IMR-90 (cell line): ENCODE measurements at regions not wholly inside any gene's neighbourhood (a gene's known extent, or its start where the extent isn't known, plus 50 kb on each side); places are given as distances from the start of the nearest gene placed in this dataset.

Experiments used
- CEBPB ChIP-seq: IDR thresholded peaks from 2 replicates; pipeline ENCODE4 v1.6.1; 2012; ENCODE audit warnings: low read depth, low read length, improper control_type of control experiment
- CHD1 ChIP-seq: IDR thresholded peaks from 2 replicates; pipeline ENCODE4 v1.6.1; 2012; ENCODE audit warnings: low read depth, low read length, improper control_type of control experiment
- CTCF ChIP-seq: conservative IDR thresholded peaks from 2 replicates; pipeline ENCODE4 v1.5.1; 2012; ENCODE audit warnings: mild to moderate bottlenecking, low read depth, low read length, improper control_type of control experiment
- FOS ChIP-seq: fragments of 150-350 bp; IDR thresholded peaks from 2 replicates; pipeline ENCODE4 v1.6.1; 2016; ENCODE audit warnings: low read depth, low read length
- MAZ ChIP-seq: IDR thresholded peaks from 2 replicates; pipeline ENCODE4 v1.6.1; 2012; ENCODE audit warnings: low read depth, mild to moderate bottlenecking, low read length, improper control_type of control experiment, moderate library complexity, borderline replicate concordance
- POLR2A ChIP-seq: IDR thresholded peaks from 2 replicates; pipeline ENCODE4 v1.6.1; 2012; ENCODE audit warnings: mild to moderate bottlenecking, low read depth, low read length
- SMC3 ChIP-seq: fragments of 150-350 bp; IDR thresholded peaks from 2 replicates; pipeline ENCODE4 v1.6.1; 2016; ENCODE audit warnings: low read depth, mild to moderate bottlenecking, antibody characterized with exemption, low read length, moderate library complexity
- USF2 ChIP-seq: fragments of 150-350 bp; IDR thresholded peaks from 2 replicates; pipeline ENCODE4 v1.6.1; 2017; ENCODE audit warnings: mild to moderate bottlenecking, antibody characterized with exemption, low read length, low read depth

GRCh38 chr3:144263706-144264105, 292.1 kb downstream of the DIPK2A start:
- TF ChIP-seq CTCF: no peak
- no peak for TF ChIP-seq POLR2A
- TF ChIP-seq FOS: no peak
- no peak for TF ChIP-seq MAZ
- TF ChIP-seq USF2: no peak
- TF ChIP-seq CHD1: no peak
- no peak for TF ChIP-seq CEBPB
- TF ChIP-seq SMC3: no peak
